Mucosa of rectum (tissue), 2 donors: ENCODE measurements at regions not wholly inside any gene's neighbourhood (a gene's known extent, or its start where the extent isn't known, plus 50 kb on each side); places are given as distances from the start of the nearest gene placed in this dataset.
"Not testable (repeated sequence)": the region's sequence is repeated elsewhere in the genome, so short reads cannot be mapped to it uniquely, and the experiment has no call there.

Source experiments
- H3K27ac ChIP-seq, 2 donors: one replicate each; pipeline ENCODE4 v1.7.0; 2013; ENCODE audit warnings: inconsistent platforms in 2 of 2, low read depth in 2 of 2, low read length in 2 of 2
- H3K27me3 ChIP-seq, 2 donors: one replicate each; pipeline ENCODE4 v1.7.0; 2013; ENCODE audit warnings: low read length in 2 of 2; ENCODE audit not compliant: control insufficient read depth in 2 of 2, insufficient read depth in 2 of 2
- H3K36me3 ChIP-seq, 2 donors: one replicate each; pipeline ENCODE4 v1.7.0; 2013; ENCODE audit warnings: low read length in 2 of 2; ENCODE audit not compliant: control insufficient read depth in 2 of 2, insufficient read depth in 2 of 2
- H3K4me1 ChIP-seq, 2 donors: one replicate each; pipeline ENCODE4 v1.7.0; 2013; ENCODE audit warnings: low read length in 2 of 2, mild to moderate bottlenecking in 1 of 2; ENCODE audit not compliant: control insufficient read depth in 2 of 2, insufficient read depth in 2 of 2
- H3K4me3 ChIP-seq, 2 donors: one replicate each; pipeline ENCODE4 v1.7.0; 2013; ENCODE audit warnings: low read length in 2 of 2
- H3K9ac ChIP-seq, 2 donors: one replicate each; pipeline ENCODE4 v1.7.0; 2013; ENCODE audit warnings: low read length in 2 of 2, low read depth in 1 of 2, mild to moderate bottlenecking in 1 of 2
- H3K9me3 ChIP-seq, 2 donors: one replicate each; pipeline ENCODE4 v1.7.0; 2013; ENCODE audit warnings: low read length in 2 of 2; ENCODE audit not compliant: control insufficient read depth in 2 of 2
- donor health status: healthy.
- donor health status: Normal muscosa, but diverticular disease.

GRCh38 chr6:130602151-130602770 is 224.9 kb upstream of the SMLR1 start:
- Histone ChIP-seq H3K9me3 (no peaks in the 10 kb centered on the region), H3K4me1 (no peaks in the 10 kb centered on the region)

GRCh38 chr6:130603391-130603790 is 223.8 kb upstream of the SMLR1 start:
- no peaks in the 10 kb centered on the region for H3K36me3 ChIP-seq
- no peaks in the 10 kb centered on the region for H3K27me3 ChIP-seq
- H3K9me3 ChIP-seq = no peaks in the 10 kb centered on the region
- H3K4me3 ChIP-seq = no peak overlapping the region
- no peak overlapping the region for H3K9ac ChIP-seq
- H3K27ac ChIP-seq = no peak overlapping the region
- no peaks in the 10 kb centered on the region for H3K4me1 ChIP-seq

More at GRCh38 chr6:130602151-130602770, 224.9 kb upstream of the SMLR1 start:
- Histone ChIP-seq H3K9ac (no peak overlapping the region), H3K27me3 (no peaks in the 10 kb centered on the region), H3K36me3 (no peaks in the 10 kb centered on the region), H3K4me3 (no peak overlapping the region), H3K27ac (no peak overlapping the region)

- no peak overlapping the region for H3K4me3 ChIP-seq
- no peak overlapping the region for H3K27ac ChIP-seq
- H3K4me1 ChIP-seq = no peaks in the 10 kb centered on the region
- no peaks in the 10 kb centered on the region for H3K27me3 ChIP-seq
- no peaks in the 10 kb centered on the region for H3K9me3 ChIP-seq
- H3K9ac ChIP-seq = no peak overlapping the region
- H3K36me3 ChIP-seq = no peaks in the 10 kb centered on the region
Measured at GRCh38 chr6:130604841-130605399, 222.3 kb upstream of the SMLR1 start.

GRCh38 chr6:130610303-130610702 is 216.9 kb upstream of the SMLR1 start:
- Histone ChIP-seq H3K27ac (no peak overlapping the region), H3K9me3 (no peaks in the 10 kb centered on the region), H3K36me3 (no peaks in the 10 kb centered on the region), H3K4me1 (no peaks in the 10 kb centered on the region), H3K4me3 (no peak overlapping the region), H3K27me3 (no peaks in the 10 kb centered on the region), H3K9ac (no peak overlapping the region)

GRCh38 chr6:130611366-130611765 is 215.8 kb upstream of the SMLR1 start:
- H3K9ac ChIP-seq = no peak overlapping the region
- no peaks in the 10 kb centered on the region for H3K27me3 ChIP-seq
- no peaks in the 10 kb centered on the region for H3K4me1 ChIP-seq
- H3K4me3 ChIP-seq = no peak overlapping the region
- no peaks in the 10 kb centered on the region for H3K36me3 ChIP-seq
- no peaks in the 10 kb centered on the region for H3K9me3 ChIP-seq
- H3K27ac ChIP-seq = no peak overlapping the region

GRCh38 chr6:130613176-130613575 is 214.0 kb upstream of the SMLR1 start:
- no peaks in the 10 kb centered on the region for H3K4me1 ChIP-seq
- H3K36me3 ChIP-seq = no peaks in the 10 kb centered on the region
- H3K27me3 ChIP-seq = no peaks in the 10 kb centered on the region
- no peak overlapping the region for H3K27ac ChIP-seq
- H3K9me3 ChIP-seq = no peaks in the 10 kb centered on the region
- no peak overlapping the region for H3K9ac ChIP-seq
- H3K4me3 ChIP-seq = no peak overlapping the region

- H3K9ac ChIP-seq = no peak overlapping the region
- H3K4me1 ChIP-seq = no peaks in the 10 kb centered on the region
- no peaks in the 10 kb centered on the region for H3K27me3 ChIP-seq
- no peak overlapping the region for H3K27ac ChIP-seq
- H3K4me3 ChIP-seq = no peak overlapping the region
- H3K9me3 ChIP-seq = no peaks in the 10 kb centered on the region
- no peaks in the 10 kb centered on the region for H3K36me3 ChIP-seq
Measured at GRCh38 chr6:130615816-130616215, 211.4 kb upstream of the SMLR1 start.

- H3K27ac ChIP-seq = no peak overlapping the region
- H3K4me3 ChIP-seq = no peak overlapping the region
- no peaks in the 10 kb centered on the region for H3K36me3 ChIP-seq
- no peaks in the 10 kb centered on the region for H3K9me3 ChIP-seq
- H3K4me1 ChIP-seq = no peaks in the 10 kb centered on the region
- no peaks in the 10 kb centered on the region for H3K27me3 ChIP-seq
- no peak overlapping the region for H3K9ac ChIP-seq
Measured at GRCh38 chr6:130617658-130618057, 209.5 kb upstream of the SMLR1 start.

GRCh38 chr6:130618806-130619205 is 208.4 kb upstream of the SMLR1 start:
- H3K27ac ChIP-seq, H3K9ac ChIP-seq, H3K36me3 ChIP-seq, H3K4me3 ChIP-seq, H3K9me3 ChIP-seq, H3K27me3 ChIP-seq, H3K4me1 ChIP-seq: not testable (repeated sequence)

GRCh38 chr6:130620338-130620781 is 206.8 kb upstream of the SMLR1 start:
- no peaks in the 10 kb centered on the region for H3K27me3 ChIP-seq
- H3K9me3 ChIP-seq = no peaks in the 10 kb centered on the region
- H3K27ac ChIP-seq = no peak overlapping the region
- no peaks in the 10 kb centered on the region for H3K4me1 ChIP-seq
- no peak overlapping the region for H3K4me3 ChIP-seq
- H3K36me3 ChIP-seq = no peaks in the 10 kb centered on the region
- H3K9ac ChIP-seq = no peak overlapping the region
